ENCODE measurements at regions not wholly inside any gene's neighbourhood (a gene's known extent, or its start where the extent isn't known, plus 50 kb on each side); places are given as distances from the start of the nearest gene placed in this dataset.

DNA sequence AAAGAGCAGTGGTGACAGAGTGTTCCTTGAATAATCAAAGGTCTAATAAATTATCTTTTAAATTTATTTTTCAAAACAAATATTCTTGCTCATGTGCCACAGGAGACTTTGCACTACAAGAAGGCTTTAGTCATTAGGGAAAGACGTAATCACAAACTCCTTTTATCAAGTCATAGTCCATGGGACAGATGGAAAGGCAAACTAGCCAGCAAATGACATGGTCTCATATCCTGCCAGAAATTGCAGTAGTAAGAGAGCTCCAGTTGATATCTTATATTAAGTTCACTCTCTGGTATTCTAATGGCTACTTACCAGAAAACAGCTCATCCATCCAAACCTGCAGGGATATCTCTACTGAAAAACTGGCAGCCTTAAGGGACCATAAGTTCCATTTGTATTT is 225.0 kb upstream of the TP63 start:
- TF ChIP-seq CTCF (conservative IDR thresholded peaks at IDR 0.05; ENCODE audit: low read depth in 2 of 2): no peak
- TF ChIP-seq REST (IDR thresholded peaks at IDR 0.05; ENCODE audit: unreplicated experiment): no peak
- TF ChIP-seq EZH2 (IDR thresholded peaks at IDR 0.05; ENCODE audit: low read depth, unreplicated experiment): no peak
- TF ChIP-seq EZH2phosphoT487 (IDR thresholded peaks at IDR 0.05; ENCODE audit: unreplicated experiment): no peak
- TF ChIP-seq POLR2AphosphoS5 (IDR thresholded peaks at IDR 0.05; ENCODE audit: low read depth): no peak
- TF ChIP-seq STAT1 (IDR thresholded peaks at IDR 0.05; ENCODE audit: unreplicated experiment): no peak
- TF ChIP-seq NANOG (IDR thresholded peaks at IDR 0.05; ENCODE audit: borderline replicate concordance): no peak
- no peak for TF ChIP-seq CREB1 (CRISPR knock-in tag; IDR thresholded peaks at IDR 0.05; ENCODE audit: low read depth)
- TF ChIP-seq JUNB (IDR thresholded peaks at IDR 0.05; ENCODE audit: unreplicated experiment): no peak
- TF ChIP-seq ETS1 (IDR thresholded peaks at IDR 0.05): no peak
- TF ChIP-seq ZNF331 (CRISPR knock-in tag; IDR thresholded peaks at IDR 0.05; ENCODE audit: low read depth): no peak
- no peak for TF ChIP-seq ZNF114 (CRISPR knock-in tag; IDR thresholded peaks at IDR 0.05)
